Astrocyte (in vitro differentiated cells and primary cell): ENCODE measurements at regions not wholly inside any gene's neighbourhood (a gene's known extent, or its start where the extent isn't known, plus 50 kb on each side); places are given as distances from the start of the nearest gene placed in this dataset.

Source experiments
- EZH2 ChIP-seq: IDR thresholded peaks from 2 replicates; pipeline ENCODE4 v1.6.1; 2012; ENCODE audit warnings: mild to moderate bottlenecking, low read length, inconsistent platforms; ENCODE audit not compliant: insufficient read depth
- TF ChIP-seq, protein P1 (sequence below): IDR thresholded peaks from 2 replicates; pipeline ENCODE4 v1.5.1; 2011; ENCODE audit warnings: low read depth, mild to moderate bottlenecking, inconsistent platforms, low read length, moderate library complexity; ENCODE audit not compliant: insufficient read depth

DNA sequence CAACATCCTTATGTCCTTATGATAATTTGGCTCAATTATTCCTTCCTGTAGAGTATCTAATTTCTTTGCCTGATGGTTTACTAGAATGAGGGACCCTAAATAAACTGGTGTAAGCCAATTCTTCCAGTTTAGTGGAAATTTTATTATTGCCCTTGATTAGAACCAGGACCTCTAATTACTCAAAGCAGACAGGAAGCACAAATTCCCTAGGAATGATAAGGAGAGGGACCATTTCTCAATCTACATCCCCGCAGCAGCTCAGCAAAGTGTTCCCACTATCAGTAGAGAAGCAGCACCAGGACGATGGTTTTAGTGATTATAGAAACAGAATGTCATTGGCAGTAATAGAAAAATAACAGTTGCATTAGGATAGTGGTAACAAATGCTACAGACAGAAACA, 97.1 kb downstream of the PLPPR4 start:
- TF ChIP-seq, protein P1, sequence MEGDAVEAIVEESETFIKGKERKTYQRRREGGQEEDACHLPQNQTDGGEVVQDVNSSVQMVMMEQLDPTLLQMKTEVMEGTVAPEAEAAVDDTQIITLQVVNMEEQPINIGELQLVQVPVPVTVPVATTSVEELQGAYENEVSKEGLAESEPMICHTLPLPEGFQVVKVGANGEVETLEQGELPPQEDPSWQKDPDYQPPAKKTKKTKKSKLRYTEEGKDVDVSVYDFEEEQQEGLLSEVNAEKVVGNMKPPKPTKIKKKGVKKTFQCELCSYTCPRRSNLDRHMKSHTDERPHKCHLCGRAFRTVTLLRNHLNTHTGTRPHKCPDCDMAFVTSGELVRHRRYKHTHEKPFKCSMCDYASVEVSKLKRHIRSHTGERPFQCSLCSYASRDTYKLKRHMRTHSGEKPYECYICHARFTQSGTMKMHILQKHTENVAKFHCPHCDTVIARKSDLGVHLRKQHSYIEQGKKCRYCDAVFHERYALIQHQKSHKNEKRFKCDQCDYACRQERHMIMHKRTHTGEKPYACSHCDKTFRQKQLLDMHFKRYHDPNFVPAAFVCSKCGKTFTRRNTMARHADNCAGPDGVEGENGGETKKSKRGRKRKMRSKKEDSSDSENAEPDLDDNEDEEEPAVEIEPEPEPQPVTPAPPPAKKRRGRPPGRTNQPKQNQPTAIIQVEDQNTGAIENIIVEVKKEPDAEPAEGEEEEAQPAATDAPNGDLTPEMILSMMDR, result no peak
- no peak for TF ChIP-seq EZH2
